ENCODE measurements at regions not wholly inside any gene's neighbourhood (a gene's known extent, or its start where the extent isn't known, plus 50 kb on each side); places are given as distances from the start of the nearest gene placed in this dataset.

GRCh38 chr18:78813156-78813555 lies 166.5 kb upstream of the SALL3 start:
- no peak for DNase-seq (ENCODE audit: low read depth)
- CTCF ChIA-PET, result no interaction called here
- H3K36me3 ChIP-seq (ENCODE audit: control insufficient read depth, insufficient read depth, low read length), result no peaks in the 10 kb centered on the region
- no peak overlapping the region for H3K4me3 ChIP-seq (ENCODE audit: low read depth, low read length)
- POLR2A ChIA-PET, result no interaction called here
- no peak for TF ChIP-seq CTCF (IDR thresholded peaks at IDR 0.05; ENCODE audit: insufficient read depth, low read depth, low read length)
- no peaks in the 10 kb centered on the region for H3K27me3 ChIP-seq (ENCODE audit: control insufficient read depth, insufficient read depth, low read length)

GRCh38 chr18:78813936-78814710 lies 165.5 kb upstream of the SALL3 start:
- no peak overlapping the region for H3K4me3 ChIP-seq (ENCODE audit: low read depth, low read length)
- DNase-seq (ENCODE audit: low read depth), result no peak
- H3K27me3 ChIP-seq (ENCODE audit: control insufficient read depth, insufficient read depth, low read length), result no peaks in the 10 kb centered on the region
- CTCF ChIA-PET, result no interaction called here
- POLR2A ChIA-PET, result no interaction called here
- no peak for TF ChIP-seq CTCF (IDR thresholded peaks at IDR 0.05; ENCODE audit: insufficient read depth, low read depth, low read length)
- no peaks in the 10 kb centered on the region for H3K36me3 ChIP-seq (ENCODE audit: control insufficient read depth, insufficient read depth, low read length)

- CTCF ChIA-PET, result no interaction called here
- Histone ChIP-seq H3K4me3 (ENCODE audit: low read depth, low read length) (no peak overlapping the region), H3K36me3 (ENCODE audit: control insufficient read depth, insufficient read depth, low read length) (no peaks in the 10 kb centered on the region), H3K27me3 (ENCODE audit: control insufficient read depth, insufficient read depth, low read length) (no peaks in the 10 kb centered on the region)
- POLR2A ChIA-PET, result no interaction called here
- no peak for TF ChIP-seq CTCF (IDR thresholded peaks at IDR 0.05; ENCODE audit: insufficient read depth, low read depth, low read length)
- DNase-seq (ENCODE audit: low read depth), result no peak
Observed at GRCh38 chr18:78814766-78815165, 164.9 kb upstream of the SALL3 start.

GRCh38 chr18:78816114-78816513 lies 163.5 kb upstream of the SALL3 start:
- ChIA-PET POLR2A (no interaction called here), CTCF (no interaction called here)
- TF ChIP-seq CTCF (IDR thresholded peaks at IDR 0.05; ENCODE audit: insufficient read depth, low read depth, low read length), result no peak
- no peaks in the 10 kb centered on the region for H3K36me3 ChIP-seq (ENCODE audit: control insufficient read depth, insufficient read depth, low read length)
- H3K4me3 ChIP-seq (ENCODE audit: low read depth, low read length), result no peak overlapping the region
- H3K27me3 ChIP-seq (ENCODE audit: control insufficient read depth, insufficient read depth, low read length), result no peaks in the 10 kb centered on the region
- DNase-seq (ENCODE audit: low read depth), result no peak

- Histone ChIP-seq H3K4me3 (ENCODE audit: low read depth, low read length) (no peak overlapping the region), H3K27me3 (ENCODE audit: control insufficient read depth, insufficient read depth, low read length) (no peaks in the 10 kb centered on the region), H3K36me3 (ENCODE audit: control insufficient read depth, insufficient read depth, low read length) (no peaks in the 10 kb centered on the region)
- CTCF ChIA-PET, result no interaction called here
- no peak for TF ChIP-seq CTCF (IDR thresholded peaks at IDR 0.05; ENCODE audit: insufficient read depth, low read depth, low read length)
- DNase-seq (ENCODE audit: low read depth), result no peak
- POLR2A ChIA-PET, result no interaction called here
Observed at GRCh38 chr18:78816916-78817315, 162.7 kb upstream of the SALL3 start.
